ENCODE measurements at regions not wholly inside any gene's neighbourhood (a gene's known extent, or its start where the extent isn't known, plus 50 kb on each side); places are given as distances from the start of the nearest gene placed in this dataset.

DNA sequence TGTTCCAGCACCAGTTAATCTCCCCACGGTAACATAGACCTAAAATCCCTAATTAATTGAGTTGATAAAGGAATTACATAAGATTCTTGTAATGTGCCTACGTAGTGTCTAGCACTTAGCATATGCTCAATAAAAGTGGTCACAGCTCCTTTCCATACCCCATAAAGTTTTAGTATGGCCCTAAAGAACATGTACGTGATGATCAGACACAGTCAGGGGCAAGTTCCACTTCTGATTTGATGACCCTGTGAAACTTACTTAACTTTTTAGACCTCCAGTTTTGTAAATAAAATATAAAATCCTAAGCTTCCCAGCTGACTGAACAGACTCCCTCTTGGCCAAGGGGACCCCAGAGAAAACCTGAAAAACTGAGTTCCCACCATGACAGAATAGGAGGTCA is 391.3 kb upstream of the ERCC4 start:
- no peak overlapping the region for H3K4me2 ChIP-seq (ENCODE audit: low read length)
- no peak for TF ChIP-seq EZH2 (IDR thresholded peaks at IDR 0.05; ENCODE audit: borderline replicate concordance, low read length)
- TF ChIP-seq, protein P1, sequence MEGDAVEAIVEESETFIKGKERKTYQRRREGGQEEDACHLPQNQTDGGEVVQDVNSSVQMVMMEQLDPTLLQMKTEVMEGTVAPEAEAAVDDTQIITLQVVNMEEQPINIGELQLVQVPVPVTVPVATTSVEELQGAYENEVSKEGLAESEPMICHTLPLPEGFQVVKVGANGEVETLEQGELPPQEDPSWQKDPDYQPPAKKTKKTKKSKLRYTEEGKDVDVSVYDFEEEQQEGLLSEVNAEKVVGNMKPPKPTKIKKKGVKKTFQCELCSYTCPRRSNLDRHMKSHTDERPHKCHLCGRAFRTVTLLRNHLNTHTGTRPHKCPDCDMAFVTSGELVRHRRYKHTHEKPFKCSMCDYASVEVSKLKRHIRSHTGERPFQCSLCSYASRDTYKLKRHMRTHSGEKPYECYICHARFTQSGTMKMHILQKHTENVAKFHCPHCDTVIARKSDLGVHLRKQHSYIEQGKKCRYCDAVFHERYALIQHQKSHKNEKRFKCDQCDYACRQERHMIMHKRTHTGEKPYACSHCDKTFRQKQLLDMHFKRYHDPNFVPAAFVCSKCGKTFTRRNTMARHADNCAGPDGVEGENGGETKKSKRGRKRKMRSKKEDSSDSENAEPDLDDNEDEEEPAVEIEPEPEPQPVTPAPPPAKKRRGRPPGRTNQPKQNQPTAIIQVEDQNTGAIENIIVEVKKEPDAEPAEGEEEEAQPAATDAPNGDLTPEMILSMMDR (IDR thresholded peaks at IDR 0.05; ENCODE audit: low read length), result no peak
- no peak overlapping the region for H3K9ac ChIP-seq (ENCODE audit: low read length)
- no peak overlapping the region for H3K4me3 ChIP-seq (ENCODE audit: low read depth, low read length, poor library complexity, severe bottlenecking)
- no peak overlapping the region for H3K27ac ChIP-seq (ENCODE audit: low read depth, low read length, poor library complexity, severe bottlenecking)
- H3K79me2 ChIP-seq (ENCODE audit: insufficient read depth, low read length), result no peaks in the 10 kb centered on the region
- no peaks in the 10 kb centered on the region for H3F3A ChIP-seq (ENCODE audit: insufficient read depth, low read length)
- H3K4me1 ChIP-seq (ENCODE audit: insufficient read depth, low read length, severe bottlenecking), result no peaks in the 10 kb centered on the region
- 0 out of 2 replicates have a peak, but pooled peaks cover 2% of the 10 kb centered on the region for H3K9me3 ChIP-seq (ENCODE audit: low read length)
- H3K27me3 ChIP-seq (ENCODE audit: insufficient read depth, low read length), result no peaks in the 10 kb centered on the region; the same call in 1 of the 2 replicates
- H3K9me2 ChIP-seq (ENCODE audit: low read depth, low read length), result no peaks in the 10 kb centered on the region
- H3K36me3 ChIP-seq (ENCODE audit: insufficient read depth, low read length), result no peaks in the 10 kb centered on the region
- no peak overlapping the region for H2AFZ ChIP-seq (ENCODE audit: low read length)
- H4K20me1 ChIP-seq (ENCODE audit: insufficient read depth, low read length), result no peaks in the 10 kb centered on the region

DNA sequence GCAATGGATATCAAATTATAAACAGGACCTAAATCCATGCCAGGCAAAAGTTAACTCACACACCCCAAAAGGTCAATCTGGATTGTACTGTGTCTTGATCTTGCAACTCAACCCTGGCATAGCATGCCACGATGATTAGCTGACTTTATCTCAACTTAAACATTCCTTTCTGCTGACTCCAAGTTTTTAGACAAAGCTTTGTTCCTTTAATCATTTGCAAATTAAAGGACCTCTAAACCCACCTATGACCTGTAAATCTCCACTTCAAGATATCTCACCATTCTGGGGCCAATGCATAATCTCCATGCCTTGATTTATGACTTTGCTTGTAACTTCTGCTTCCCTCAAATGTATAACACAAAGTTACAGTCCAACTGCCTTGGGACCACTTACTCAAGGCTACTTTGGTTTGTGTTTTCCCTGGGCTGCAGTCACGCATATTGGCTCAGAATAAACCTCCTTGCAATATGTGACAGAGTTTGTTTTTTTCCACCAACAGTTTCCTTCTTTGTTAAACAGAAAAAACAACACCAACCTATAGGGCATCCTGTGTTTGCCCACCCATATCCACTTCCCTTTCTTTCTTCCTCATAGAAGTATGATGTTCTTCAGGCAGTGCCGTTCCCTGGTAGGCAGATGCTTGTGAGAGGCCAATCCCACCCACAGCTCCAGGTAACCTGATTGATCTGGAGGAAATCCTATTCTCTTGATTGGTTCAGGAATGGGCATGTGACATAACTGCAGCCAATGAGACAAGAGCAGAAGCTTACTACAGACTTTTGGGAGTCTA is 390.6 kb upstream of the ERCC4 start:
- Histone ChIP-seq H2AFZ (ENCODE audit: low read length) (no peak overlapping the region), H3K79me2 (ENCODE audit: insufficient read depth, low read length) (no peaks in the 10 kb centered on the region), H4K20me1 (ENCODE audit: insufficient read depth, low read length) (no peaks in the 10 kb centered on the region), H3K4me3 (ENCODE audit: low read depth, low read length, poor library complexity, severe bottlenecking) (no peak overlapping the region), H3K9me3 (ENCODE audit: low read length) (0 out of 2 replicates have a peak, but pooled peaks cover 2% of the 10 kb centered on the region), H3K9me2 (ENCODE audit: low read depth, low read length) (no peaks in the 10 kb centered on the region), H3K9ac (ENCODE audit: low read length) (no peak overlapping the region), H3K27me3 (ENCODE audit: insufficient read depth, low read length) (no peaks in the 10 kb centered on the region; the same call in 1 of the 2 replicates), H3K4me2 (ENCODE audit: low read length) (no peak overlapping the region), H3F3A (ENCODE audit: insufficient read depth, low read length) (no peaks in the 10 kb centered on the region), H3K27ac (ENCODE audit: low read depth, low read length, poor library complexity, severe bottlenecking) (no peak overlapping the region), H3K4me1 (ENCODE audit: insufficient read depth, low read length, severe bottlenecking) (no peaks in the 10 kb centered on the region), H3K36me3 (ENCODE audit: insufficient read depth, low read length) (no peaks in the 10 kb centered on the region)
- TF ChIP-seq EZH2 (IDR thresholded peaks at IDR 0.05; ENCODE audit: borderline replicate concordance, low read length), result no peak
- TF ChIP-seq, protein P1 (IDR thresholded peaks at IDR 0.05; ENCODE audit: low read length), result no peak

- H2AFZ ChIP-seq (ENCODE audit: low read length), result no peak overlapping the region
- H3K9ac ChIP-seq (ENCODE audit: low read length), result no peak overlapping the region
- no peak overlapping the region for H3K27ac ChIP-seq (ENCODE audit: low read depth, low read length, poor library complexity, severe bottlenecking)
- H3K4me2 ChIP-seq (ENCODE audit: low read length), result no peak overlapping the region
- H3K27me3 ChIP-seq (ENCODE audit: insufficient read depth, low read length), result no peaks in the 10 kb centered on the region
- no peaks in the 10 kb centered on the region for H3K79me2 ChIP-seq (ENCODE audit: insufficient read depth, low read length)
- H3K36me3 ChIP-seq (ENCODE audit: insufficient read depth, low read length), result no peaks in the 10 kb centered on the region
- no peaks in the 10 kb centered on the region for H3K4me1 ChIP-seq (ENCODE audit: insufficient read depth, low read length, severe bottlenecking)
- no peaks in the 10 kb centered on the region for H3K9me3 ChIP-seq (ENCODE audit: low read length)
- no peaks in the 10 kb centered on the region for H3F3A ChIP-seq (ENCODE audit: insufficient read depth, low read length)
- H4K20me1 ChIP-seq (ENCODE audit: insufficient read depth, low read length), result no peaks in the 10 kb centered on the region
- H3K4me3 ChIP-seq (ENCODE audit: low read depth, low read length, poor library complexity, severe bottlenecking), result no peak overlapping the region
- H3K9me2 ChIP-seq (ENCODE audit: low read depth, low read length), result no peaks in the 10 kb centered on the region
- TF ChIP-seq EZH2 (IDR thresholded peaks at IDR 0.05; ENCODE audit: borderline replicate concordance, low read length), result no peak
- TF ChIP-seq, protein P1 (IDR thresholded peaks at IDR 0.05; ENCODE audit: low read length), result no peak
Observed at GRCh38 chr16:13540771-13541170, 379.2 kb upstream of the ERCC4 start.
